Peyer's patch (tissue), 4 donors: ENCODE measurements at regions not wholly inside any gene's neighbourhood (a gene's known extent, or its start where the extent isn't known, plus 50 kb on each side); places are given as distances from the start of the nearest gene placed in this dataset.

ENCODE experiments used
- DNase-seq, 3 donors: peaks; one replicate each; pipeline ENCODE4 v3.0.0-alpha.2; 2017 to 2019
- H3K27ac ChIP-seq, 4 donors: fragments of 200-600 bp; sonication (generic); one replicate each; pipeline ENCODE4 v1.5.1; 2016 to 2019
- H3K27me3 ChIP-seq, 2 donors: fragments of 200-600 bp; sonication (generic); one replicate each; pipeline ENCODE4 v1.5.1; 2019
- H3K36me3 ChIP-seq, 3 donors: fragments of 200-600 bp; sonication (generic); one replicate each; pipeline ENCODE4 v1.5.1; 2016 to 2019
- H3K4me1 ChIP-seq, 4 donors: fragments of 200-600 bp; sonication (generic); one replicate each; pipeline ENCODE4 v1.5.1; 2016 to 2019
- H3K4me3 ChIP-seq, 4 donors: fragments of 200-600 bp; sonication (generic); 1 replicate in 3 of 4; 2 replicates in 1 of 4; pipeline ENCODE4 v1.5.1; 2016 to 2019; ENCODE audit warnings: mild to moderate bottlenecking in 1 of 4
- H3K9me3 ChIP-seq, 4 donors: fragments of 200-600 bp; sonication (generic); one replicate each; pipeline ENCODE4 v1.5.1; 2016 to 2019; ENCODE audit warnings: mild to moderate bottlenecking in 1 of 4
- POLR2A ChIP-seq, 2 donors: fragments of 450-650 bp; IDR thresholded peaks; one replicate each; pipeline ENCODE4 v1.5.1; 2017; ENCODE audit warnings: antibody characterized with exemption in 2 of 2, mild to moderate bottlenecking in 2 of 2, moderate library complexity in 2 of 2
- TF ChIP-seq, protein P1 (sequence below), 6 experiments: fragments of 450-650 bp in 4 of 6; fragments of 200-600 bp in 2 of 6; sonication (generic) in 1 of 6; IDR thresholded peaks; one replicate each; pipeline ENCODE4 v1.5.1; 2017 to 2019; ENCODE audit warnings: antibody characterized with exemption in 6 of 6, mild to moderate bottlenecking in 3 of 6, moderate library complexity in 1 of 6

DNA sequence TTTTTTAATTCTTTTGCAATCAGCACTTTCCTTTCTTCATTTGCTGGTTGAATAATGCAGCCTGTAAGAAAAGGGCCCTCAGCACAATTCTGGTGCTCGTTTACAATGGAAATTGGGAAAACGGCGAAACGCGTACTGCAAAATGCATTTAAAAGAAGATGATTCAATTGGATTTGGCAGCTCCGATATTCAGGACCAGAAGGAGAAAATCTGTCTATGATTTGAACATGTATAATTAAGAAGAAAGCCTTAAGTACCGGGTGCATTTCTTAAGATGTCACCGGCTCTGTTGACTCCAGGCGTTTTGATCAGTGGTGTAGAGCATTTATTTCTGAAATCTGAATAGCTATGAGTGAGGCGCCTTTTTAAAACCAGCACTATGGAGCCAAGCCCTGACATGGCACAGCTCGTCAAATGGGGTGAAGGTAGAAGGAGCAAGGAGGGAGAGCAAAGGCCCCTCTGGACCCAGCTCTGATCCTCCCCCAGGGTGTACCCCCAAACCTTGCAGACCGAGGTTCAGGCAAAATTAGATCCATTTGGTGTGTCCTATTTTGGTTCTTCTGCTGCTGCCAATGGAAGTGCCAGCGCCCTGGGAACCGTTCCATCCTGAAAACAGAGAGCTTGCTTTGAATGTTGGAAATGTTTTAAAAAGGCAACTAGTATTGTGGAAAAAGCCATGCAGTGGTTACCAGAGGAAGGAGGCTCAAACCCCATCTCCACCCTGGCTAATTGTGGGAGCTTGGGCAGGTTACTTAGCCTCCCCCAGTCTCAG lies 161.4 kb upstream of the RPL38 start:
- Histone ChIP-seq H3K4me3 (no peak overlapping the region), H3K27me3 (no peaks in the 10 kb centered on the region), H3K9me3 (no peaks in the 10 kb centered on the region), H3K36me3 (no peaks in the 10 kb centered on the region), H3K27ac (no peak overlapping the region), H3K4me1 (no peaks in the 10 kb centered on the region)
- TF ChIP-seq, protein P1, sequence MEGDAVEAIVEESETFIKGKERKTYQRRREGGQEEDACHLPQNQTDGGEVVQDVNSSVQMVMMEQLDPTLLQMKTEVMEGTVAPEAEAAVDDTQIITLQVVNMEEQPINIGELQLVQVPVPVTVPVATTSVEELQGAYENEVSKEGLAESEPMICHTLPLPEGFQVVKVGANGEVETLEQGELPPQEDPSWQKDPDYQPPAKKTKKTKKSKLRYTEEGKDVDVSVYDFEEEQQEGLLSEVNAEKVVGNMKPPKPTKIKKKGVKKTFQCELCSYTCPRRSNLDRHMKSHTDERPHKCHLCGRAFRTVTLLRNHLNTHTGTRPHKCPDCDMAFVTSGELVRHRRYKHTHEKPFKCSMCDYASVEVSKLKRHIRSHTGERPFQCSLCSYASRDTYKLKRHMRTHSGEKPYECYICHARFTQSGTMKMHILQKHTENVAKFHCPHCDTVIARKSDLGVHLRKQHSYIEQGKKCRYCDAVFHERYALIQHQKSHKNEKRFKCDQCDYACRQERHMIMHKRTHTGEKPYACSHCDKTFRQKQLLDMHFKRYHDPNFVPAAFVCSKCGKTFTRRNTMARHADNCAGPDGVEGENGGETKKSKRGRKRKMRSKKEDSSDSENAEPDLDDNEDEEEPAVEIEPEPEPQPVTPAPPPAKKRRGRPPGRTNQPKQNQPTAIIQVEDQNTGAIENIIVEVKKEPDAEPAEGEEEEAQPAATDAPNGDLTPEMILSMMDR (IDR thresholded peaks at IDR 0.05): no peak
- no peak for TF ChIP-seq POLR2A (IDR thresholded peaks at IDR 0.05)
- no peak for DNase-seq

DNA sequence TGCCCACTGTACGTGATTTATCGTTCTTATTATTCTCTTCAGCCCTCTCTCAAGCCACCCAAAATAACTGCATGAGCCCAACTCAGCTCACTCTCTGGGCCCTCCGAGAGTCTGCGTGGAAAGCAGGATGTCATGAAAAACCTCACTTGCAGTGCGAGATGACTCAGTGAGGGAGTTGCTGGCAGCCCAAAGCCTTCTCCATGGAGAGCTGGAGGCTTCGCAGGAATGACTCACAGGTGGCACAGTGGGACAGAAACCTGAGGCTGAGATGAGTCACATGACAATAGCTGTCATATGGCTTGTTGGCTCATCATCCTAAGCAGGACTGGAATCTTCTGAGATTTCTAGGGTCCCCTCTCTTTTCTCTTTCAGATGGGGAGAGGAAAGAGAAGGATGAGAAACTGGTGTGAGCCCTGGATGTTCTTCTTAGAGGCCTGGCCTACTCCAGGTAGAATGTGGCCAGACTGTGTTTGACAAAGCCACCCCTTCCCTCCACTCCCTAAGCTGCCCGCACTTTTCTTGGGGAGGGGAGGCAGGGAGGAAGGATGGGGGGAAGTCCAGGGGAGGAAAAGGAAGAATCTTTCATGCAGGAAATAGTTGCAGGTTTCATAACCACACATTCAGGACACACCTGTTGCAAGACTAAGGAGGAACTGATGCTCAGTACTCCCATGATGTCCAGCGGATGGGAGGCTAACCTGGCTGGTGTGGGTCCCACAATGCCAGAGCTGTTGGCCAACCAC lies 160.6 kb upstream of the RPL38 start:
- Histone ChIP-seq H3K4me3 (no peak overlapping the region), H3K27ac (no peak overlapping the region), H3K4me1 (no peaks in the 10 kb centered on the region), H3K27me3 (no peaks in the 10 kb centered on the region), H3K9me3 (no peaks in the 10 kb centered on the region), H3K36me3 (no peaks in the 10 kb centered on the region)
- no peak for DNase-seq
- TF ChIP-seq, protein P1 (IDR thresholded peaks at IDR 0.05): no peak
- TF ChIP-seq POLR2A (IDR thresholded peaks at IDR 0.05): no peak

DNA sequence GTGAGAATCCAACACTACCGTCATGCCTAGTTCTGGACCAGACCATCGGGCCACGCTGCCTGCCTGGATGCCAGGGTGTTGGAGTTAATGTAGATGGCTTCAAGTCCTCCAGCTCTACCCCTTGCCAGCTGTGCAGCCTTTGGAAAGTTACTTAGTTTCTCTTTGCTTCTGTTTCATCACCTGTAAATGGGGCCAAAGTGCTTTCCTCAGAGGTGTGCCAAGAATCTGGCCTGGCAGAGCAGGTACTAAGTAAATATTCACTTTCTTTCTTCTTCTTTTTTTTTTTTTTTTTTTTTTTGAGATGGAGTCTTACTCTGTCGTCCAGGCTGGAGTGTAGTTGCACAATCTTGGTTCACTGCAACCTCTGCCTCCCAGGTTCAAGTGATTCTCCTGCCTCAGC lies 159.5 kb upstream of the RPL38 start:
- Histone ChIP-seq H3K36me3 (no peaks in the 10 kb centered on the region), H3K27ac (no peak overlapping the region), H3K27me3 (no peaks in the 10 kb centered on the region), H3K4me1 (no peaks in the 10 kb centered on the region), H3K9me3 (no peaks in the 10 kb centered on the region), H3K4me3 (no peak overlapping the region)
- no peak for TF ChIP-seq POLR2A (IDR thresholded peaks at IDR 0.05)
- TF ChIP-seq, protein P1 (IDR thresholded peaks at IDR 0.05): no peak
- no peak for DNase-seq

DNA sequence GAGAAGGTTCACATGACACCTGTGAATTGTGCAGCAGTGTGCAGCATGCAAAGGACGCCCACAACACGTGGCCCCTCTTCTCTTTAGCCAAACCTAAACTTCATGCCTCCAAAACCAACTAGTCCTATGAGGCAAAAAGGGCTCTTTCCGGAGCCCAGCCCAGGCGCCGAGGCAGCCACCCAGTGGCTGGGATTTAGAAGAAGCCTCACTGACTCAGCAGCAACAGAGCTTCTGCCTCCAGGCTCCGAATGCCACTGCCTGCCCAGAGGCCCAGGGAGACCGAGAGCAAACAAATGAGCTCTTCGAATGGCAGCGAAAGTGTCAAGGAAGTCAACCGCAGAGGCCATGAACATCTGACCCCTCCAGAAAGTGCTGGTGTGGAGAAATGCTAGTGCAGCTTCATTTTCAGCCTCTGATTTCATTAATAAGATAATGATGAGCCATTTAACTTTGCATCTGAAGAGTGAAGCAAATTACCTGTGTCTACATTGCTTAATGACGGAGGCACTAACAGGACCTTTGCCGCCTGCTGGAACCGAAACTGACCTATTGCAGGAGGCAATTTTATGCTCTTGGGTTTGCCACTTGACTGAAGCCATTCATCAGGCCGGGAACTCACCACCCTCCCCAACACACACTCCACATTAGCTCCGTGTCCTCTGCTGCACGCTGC lies 157.7 kb upstream of the RPL38 start:
- DNase-seq: no peak
- Histone ChIP-seq H3K4me3 (no peak overlapping the region), H3K4me1 (no peaks in the 10 kb centered on the region), H3K27ac (no peak overlapping the region), H3K9me3 (no peaks in the 10 kb centered on the region), H3K36me3 (no peaks in the 10 kb centered on the region), H3K27me3 (no peaks in the 10 kb centered on the region)
- TF ChIP-seq POLR2A (IDR thresholded peaks at IDR 0.05): no peak
- TF ChIP-seq, protein P1 (IDR thresholded peaks at IDR 0.05): no peak

DNA sequence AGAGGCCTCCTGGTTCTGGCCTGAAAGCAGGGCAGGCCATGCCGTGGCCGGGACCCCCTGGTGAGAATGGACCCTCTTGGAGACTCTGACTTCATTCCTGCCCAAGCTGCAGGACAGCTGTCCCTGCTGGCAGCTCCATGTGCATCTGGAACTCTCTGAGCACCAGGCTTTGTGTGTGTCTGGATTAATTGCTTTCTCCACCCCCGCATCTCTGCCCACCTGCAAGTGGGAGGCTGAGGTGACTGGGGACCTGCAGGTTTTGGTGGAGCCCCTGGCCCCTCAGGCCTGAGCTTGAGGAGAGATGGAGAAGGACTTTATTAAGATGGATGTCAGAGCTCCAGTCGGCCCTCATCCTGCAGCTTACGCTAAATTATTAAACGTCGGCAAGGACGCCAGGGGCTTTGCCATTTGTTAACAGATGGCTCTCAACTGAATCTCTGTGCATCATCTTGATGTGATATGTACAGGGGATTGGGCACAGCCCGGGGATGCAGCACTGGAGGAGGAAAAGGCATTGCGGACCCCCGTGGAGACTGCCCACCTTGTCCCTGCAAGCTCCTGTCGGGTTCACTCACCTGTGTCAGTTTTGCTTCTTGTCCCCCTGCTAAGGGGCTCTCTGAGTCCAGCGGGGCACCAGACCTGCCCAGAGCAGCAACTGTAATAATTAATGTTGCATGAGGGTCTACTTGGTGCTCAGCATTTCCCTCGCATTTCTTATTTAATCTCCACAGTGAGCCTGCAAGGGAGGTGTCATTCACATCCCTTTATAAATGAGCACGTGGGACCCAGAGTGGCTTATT lies 154.1 kb upstream of the RPL38 start:
- no peak for DNase-seq
- Histone ChIP-seq H3K4me3 (no peak overlapping the region), H3K27me3 (no peaks in the 10 kb centered on the region), H3K9me3 (no peaks in the 10 kb centered on the region), H3K27ac (no peak overlapping the region), H3K4me1 (no peaks in the 10 kb centered on the region), H3K36me3 (no peaks in the 10 kb centered on the region)
- TF ChIP-seq POLR2A (IDR thresholded peaks at IDR 0.05): no peak
- TF ChIP-seq, protein P1 (IDR thresholded peaks at IDR 0.05): no peak
